ENCODE measurements at regions not wholly inside any gene's neighbourhood (a gene's known extent, or its start where the extent isn't known, plus 50 kb on each side); places are given as distances from the start of the nearest gene placed in this dataset.

GRCh38 chr10:30763918-30764317 lies 134.4 kb upstream of the LYZL2 start:
- TF ChIP-seq POLR2A (IDR thresholded peaks at IDR 0.05) (no peak), CTCF (IDR thresholded peaks at IDR 0.05) (no peak)
- Histone ChIP-seq H3K36me3 (no peaks in the 10 kb centered on the region), H3K4me1 (no peaks in the 10 kb centered on the region), H3K9me3 (no peaks in the 10 kb centered on the region), H3K27ac (peak overlapping the region in 1 of 4 donors; percentile 67), H3K4me3 (no peak overlapping the region), H3K27me3 (no peaks in the 10 kb centered on the region)
- DNase-seq: no peak

- Histone ChIP-seq H3K9me3 (no peaks in the 10 kb centered on the region), H3K27ac (peak overlapping the region in 1 of 4 donors; percentile 67)
- no peak for DNase-seq
Measured at GRCh38 chr10:30762620-30763019, 133.1 kb upstream of the LYZL2 start.

GRCh38 chr10:30759423-30759822 lies 129.9 kb upstream of the LYZL2 start:
- Histone ChIP-seq H3K9me3 (no peaks in the 10 kb centered on the region), H3K27ac (peak overlapping the region in 1 of 4 donors; percentile 37), H3K4me1 (no peaks in the 10 kb centered on the region), H3K27me3 (no peaks in the 10 kb centered on the region), H3K4me3 (no peak overlapping the region), H3K36me3 (no peaks in the 10 kb centered on the region)
- TF ChIP-seq CTCF (IDR thresholded peaks at IDR 0.05) (no peak), POLR2A (IDR thresholded peaks at IDR 0.05) (no peak)
- no peak for DNase-seq

More at GRCh38 chr10:30762620-30763019, 133.1 kb upstream of the LYZL2 start:
- Histone ChIP-seq H3K4me3 (no peak overlapping the region), H3K4me1 (no peaks in the 10 kb centered on the region), H3K27me3 (no peaks in the 10 kb centered on the region), H3K36me3 (no peaks in the 10 kb centered on the region)
- TF ChIP-seq CTCF (IDR thresholded peaks at IDR 0.05) (no peak), POLR2A (IDR thresholded peaks at IDR 0.05) (no peak)

- Histone ChIP-seq H3K9me3 (no peaks in the 10 kb centered on the region), H3K4me3 (no peak overlapping the region), H3K36me3 (no peaks in the 10 kb centered on the region), H3K4me1 (no peaks in the 10 kb centered on the region), H3K27me3 (no peaks in the 10 kb centered on the region), H3K27ac (no peak overlapping the region)
- no peak for TF ChIP-seq CTCF (IDR thresholded peaks at IDR 0.05)
- no peak for TF ChIP-seq POLR2A (IDR thresholded peaks at IDR 0.05)
- no peak for DNase-seq
Measured at GRCh38 chr10:30758338-30758737, 128.8 kb upstream of the LYZL2 start.

- H3K4me1 ChIP-seq: no peaks in the 10 kb centered on the region
- H3K4me3 ChIP-seq: no peak overlapping the region
- H3K27me3 ChIP-seq: no peaks in the 10 kb centered on the region
- H3K36me3 ChIP-seq: no peaks in the 10 kb centered on the region
- H3K9me3 ChIP-seq: no peaks in the 10 kb centered on the region
- H3K27ac ChIP-seq: no peak overlapping the region
- TF ChIP-seq POLR2A (IDR thresholded peaks at IDR 0.05): no peak
- TF ChIP-seq CTCF (IDR thresholded peaks at IDR 0.05): no peak
- DNase-seq: no peak
Measured at GRCh38 chr10:30756896-30757295, 127.3 kb upstream of the LYZL2 start.

GRCh38 chr10:30756151-30756550 lies 126.6 kb upstream of the LYZL2 start:
- DNase-seq: no peak
- no peaks in the 10 kb centered on the region for H3K27me3 ChIP-seq
- H3K9me3 ChIP-seq: no peaks in the 10 kb centered on the region
- no peak overlapping the region for H3K4me3 ChIP-seq
- no peaks in the 10 kb centered on the region for H3K36me3 ChIP-seq
- no peak overlapping the region for H3K27ac ChIP-seq
- H3K4me1 ChIP-seq: no peaks in the 10 kb centered on the region
- TF ChIP-seq CTCF (IDR thresholded peaks at IDR 0.05): no peak
- TF ChIP-seq POLR2A (IDR thresholded peaks at IDR 0.05): no peak

All from Peyer's patch (tissue), 4 donors.